Gastroesophageal sphincter (tissue), 4 donors: ENCODE measurements at regions not wholly inside any gene's neighbourhood (a gene's known extent, or its start where the extent isn't known, plus 50 kb on each side); places are given as distances from the start of the nearest gene placed in this dataset.

Experiments
- ATAC-seq: fragments of 150-250 bp; one replicate; pipeline ENCODE4 v1.9.1; 2016; ENCODE audit warnings: mild to moderate bottlenecking, moderate library complexity
- H3K27ac ChIP-seq, 4 donors: fragments of 200-600 bp; sonication (generic) in 3 of 4; 1 replicate in 3 of 4; 2 replicates in 1 of 4; pipeline ENCODE4 v1.5.1; 2016 to 2019
- H3K27me3 ChIP-seq: fragments of 200-600 bp; sonication (generic); one replicate; pipeline ENCODE4 v1.5.1; 2019
- H3K36me3 ChIP-seq, 2 donors: fragments of 200-600 bp; sonication (generic); one replicate each; pipeline ENCODE4 v1.5.1; 2019; ENCODE audit warnings: control low read depth in 1 of 2
- H3K4me1 ChIP-seq, 3 donors: fragments of 200-600 bp; sonication (generic); 1 replicate in 2 of 3; 2 replicates in 1 of 3; pipeline ENCODE4 v1.5.1; 2016 to 2019; ENCODE audit warnings: control low read depth in 2 of 3
- H3K4me3 ChIP-seq, 2 donors: fragments of 200-600 bp; sonication (generic); one replicate each; pipeline ENCODE4 v1.5.1; 2019; ENCODE audit warnings: mild to moderate bottlenecking in 1 of 2, moderate library complexity in 1 of 2
- H3K9me3 ChIP-seq, 3 donors: fragments of 200-600 bp; sonication (generic); one replicate each; pipeline ENCODE4 v1.5.1; 2017 to 2019; ENCODE audit warnings: control low read depth in 2 of 3
- CTCF ChIP-seq, 4 experiments: fragments of 200-600 bp in 2 of 4; fragments of 450-650 bp in 2 of 4; sonication (generic) in 1 of 4; IDR thresholded peaks; one replicate each; pipeline ENCODE4 v1.5.1; 2017 to 2019; ENCODE audit warnings: antibody characterized with exemption in 4 of 4, mild to moderate bottlenecking in 2 of 4, moderate library complexity in 2 of 4
- EP300 ChIP-seq: sonication (generic); formaldehyde crosslinking; IDR thresholded peaks from one replicate; pipeline ENCODE4 v1.6.1; 2017; ENCODE audit warnings: antibody characterized with exemption, mild to moderate bottlenecking
- POLR2A ChIP-seq, 2 donors: fragments of 450-650 bp; IDR thresholded peaks; one replicate each; pipeline ENCODE4 v1.6.1; 2017; ENCODE audit warnings: antibody characterized with exemption in 2 of 2, mild to moderate bottlenecking in 2 of 2, moderate library complexity in 1 of 2
- POLR2AphosphoS5 ChIP-seq: sonication (generic); formaldehyde crosslinking; IDR thresholded peaks from one replicate; pipeline ENCODE4 v1.6.1; 2017; ENCODE audit warnings: antibody characterized with exemption
- WGBS, 2 donors: methylation state at CpG; one replicate each; pipeline ENCODE4 v1.1.5; 2018; ENCODE audit warnings: low coverage in 1 of 2; 5-methylcytosine and 5-hydroxymethylcytosine counted together

- Histone ChIP-seq H3K27ac (no peak overlapping the region), H3K9me3 (no peaks in the 10 kb centered on the region), H3K4me1 (peaks cover 0 to 64% (median 28%) of the 10 kb centered on the region in 3 donors), H3K4me3 (no peak overlapping the region), H3K36me3 (no peaks in the 10 kb centered on the region), H3K27me3 (no peaks in the 10 kb centered on the region)
- TF ChIP-seq CTCF (IDR thresholded peaks at IDR 0.05) (no peak), EP300 (no peak), POLR2A (IDR thresholded peaks at IDR 0.05) (no peak), POLR2AphosphoS5 (no peak)
- ATAC-seq, result no peak
- 86 to 100% methylated on average over 1 to 2 of the region's 2 CpGs for WGBS, 2 donors
Measured at GRCh38 chr15:70262171-70262570, 164.5 kb upstream of the TLE3 start.

GRCh38 chr15:70261083-70261482, 163.4 kb upstream of the TLE3 start:
- peaks cover 0 to 53% (median 28%) of the 10 kb centered on the region in 3 donors for H3K4me1 ChIP-seq
- no peak for TF ChIP-seq POLR2AphosphoS5
- no peak for TF ChIP-seq CTCF (IDR thresholded peaks at IDR 0.05)
- no peak for TF ChIP-seq POLR2A (IDR thresholded peaks at IDR 0.05)
- no peak for TF ChIP-seq EP300
- no peaks in the 10 kb centered on the region for H3K27me3 ChIP-seq
- WGBS, 2 donors, result 93 to 100% methylated on average over 3 to 4 of the region's 4 CpGs
- no peak overlapping the region for H3K4me3 ChIP-seq
- H3K9me3 ChIP-seq, result no peaks in the 10 kb centered on the region
- no peak for ATAC-seq
- no peak overlapping the region for H3K27ac ChIP-seq
- no peaks in the 10 kb centered on the region for H3K36me3 ChIP-seq

- H3K4me1 ChIP-seq, result peaks cover 0 to 48% (median 28%) of the 10 kb centered on the region in 3 donors
- TF ChIP-seq POLR2A (IDR thresholded peaks at IDR 0.05) (no peak), POLR2AphosphoS5 (no peak), CTCF (IDR thresholded peaks at IDR 0.05) (no peak), EP300 (no peak)
- no peak for ATAC-seq
- WGBS, 2 donors, result 92 to 100% methylated on average over 2 to 7 of the region's 7 CpGs
- H3K27ac ChIP-seq, result no peak overlapping the region
- no peaks in the 10 kb centered on the region for H3K36me3 ChIP-seq
- H3K27me3 ChIP-seq, result no peaks in the 10 kb centered on the region
- no peak overlapping the region for H3K4me3 ChIP-seq
- no peaks in the 10 kb centered on the region for H3K9me3 ChIP-seq
Measured at GRCh38 chr15:70260580-70260979, 162.9 kb upstream of the TLE3 start.

GRCh38 chr15:70259640-70260508, 162.2 kb upstream of the TLE3 start:
- H3K27ac ChIP-seq, result no peak overlapping the region

GRCh38 chr15:70259028-70259424, 161.3 kb upstream of the TLE3 start:
- no peaks in the 10 kb centered on the region for H3K27me3 ChIP-seq
- no peaks in the 10 kb centered on the region for H3K36me3 ChIP-seq
- ATAC-seq, result no peak
- no peak overlapping the region for H3K4me3 ChIP-seq
- WGBS, 2 donors, result 23% methylated on average over 5 of the region's 11 CpGs; no CpG with 5 or more reads in 1 of the 2 donors
- peaks cover 0 to 32% (median 18%) of the 10 kb centered on the region in 3 donors for H3K4me1 ChIP-seq
- no peak overlapping the region for H3K27ac ChIP-seq
- no peaks in the 10 kb centered on the region for H3K9me3 ChIP-seq
- TF ChIP-seq EP300 (no peak), CTCF (IDR thresholded peaks at IDR 0.05) (no peak), POLR2A (IDR thresholded peaks at IDR 0.05) (no peak), POLR2AphosphoS5 (no peak)

More at GRCh38 chr15:70259640-70260508, 162.2 kb upstream of the TLE3 start:
- Histone ChIP-seq H3K4me1 (peaks cover 0 to 41% (median 26%) of the 10 kb centered on the region in 3 donors), H3K4me3 (no peak overlapping the region), H3K36me3 (no peaks in the 10 kb centered on the region), H3K9me3 (no peaks in the 10 kb centered on the region), H3K27me3 (no peaks in the 10 kb centered on the region)
- WGBS, 2 donors, result 85 to 87% methylated on average over 3 to 7 of the region's 9 CpGs
- ATAC-seq, result no peak
- TF ChIP-seq POLR2A (IDR thresholded peaks at IDR 0.05), result no peak
